H1 (cell line): ENCODE measurements at regions not wholly inside any gene's neighbourhood (a gene's known extent, or its start where the extent isn't known, plus 50 kb on each side); places are given as distances from the start of the nearest gene placed in this dataset.

ENCODE experiments used
- ATF2 ChIP-seq: IDR thresholded peaks from 2 replicates; pipeline ENCODE4 v1.6.1; 2012; ENCODE audit warnings: low read length, inconsistent platforms
- HDAC6 ChIP-seq: IDR thresholded peaks from one replicate; pipeline ENCODE4 v1.7.1; 2012; ENCODE audit warnings: low read depth, mild to moderate bottlenecking, inconsistent platforms, low read length, moderate library complexity
- RNF2 ChIP-seq: fragments of 200-900, 300-1000 bp; sonication (generic); IDR thresholded peaks from 2 replicates; pipeline ENCODE4 v1.7.1; 2016; ENCODE audit warnings: borderline replicate concordance, low read depth, mild to moderate bottlenecking, antibody characterized with exemption, low read length; ENCODE audit not compliant: poor library complexity, severe bottlenecking; ENCODE audit errors: missing control alignments
- TF ChIP-seq, protein P1 (sequence below): fragments of 300-600 bp; sonication (generic); IDR thresholded peaks from 2 replicates; pipeline ENCODE4 v1.7.1; 2012; ENCODE audit warnings: low read length, moderate library complexity, mild to moderate bottlenecking, inconsistent platforms; ENCODE audit not compliant: insufficient replicate concordance

DNA sequence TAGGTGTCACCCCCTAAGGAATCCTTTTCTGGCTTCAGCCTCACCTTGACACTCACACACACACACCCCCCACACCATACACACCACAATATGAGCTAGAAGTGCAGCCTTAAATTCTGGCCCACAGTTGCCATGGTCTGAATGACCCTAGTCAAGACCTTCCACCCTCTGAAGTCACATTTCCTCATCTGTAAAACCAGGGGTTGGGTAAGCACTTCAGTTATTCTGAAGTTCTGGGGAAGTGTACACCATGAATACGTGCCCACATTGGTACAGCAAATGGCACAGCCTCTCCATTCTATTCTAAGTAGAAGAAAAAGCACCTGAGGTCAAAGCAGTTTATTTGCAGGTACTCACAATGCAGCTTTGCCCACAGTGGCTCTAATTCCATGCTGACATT, 372.8 kb upstream of the KLF4 start (continued):
- TF ChIP-seq ATF2 (no peak), RNF2 (no peak), HDAC6 (no peak)
- TF ChIP-seq, protein P1, sequence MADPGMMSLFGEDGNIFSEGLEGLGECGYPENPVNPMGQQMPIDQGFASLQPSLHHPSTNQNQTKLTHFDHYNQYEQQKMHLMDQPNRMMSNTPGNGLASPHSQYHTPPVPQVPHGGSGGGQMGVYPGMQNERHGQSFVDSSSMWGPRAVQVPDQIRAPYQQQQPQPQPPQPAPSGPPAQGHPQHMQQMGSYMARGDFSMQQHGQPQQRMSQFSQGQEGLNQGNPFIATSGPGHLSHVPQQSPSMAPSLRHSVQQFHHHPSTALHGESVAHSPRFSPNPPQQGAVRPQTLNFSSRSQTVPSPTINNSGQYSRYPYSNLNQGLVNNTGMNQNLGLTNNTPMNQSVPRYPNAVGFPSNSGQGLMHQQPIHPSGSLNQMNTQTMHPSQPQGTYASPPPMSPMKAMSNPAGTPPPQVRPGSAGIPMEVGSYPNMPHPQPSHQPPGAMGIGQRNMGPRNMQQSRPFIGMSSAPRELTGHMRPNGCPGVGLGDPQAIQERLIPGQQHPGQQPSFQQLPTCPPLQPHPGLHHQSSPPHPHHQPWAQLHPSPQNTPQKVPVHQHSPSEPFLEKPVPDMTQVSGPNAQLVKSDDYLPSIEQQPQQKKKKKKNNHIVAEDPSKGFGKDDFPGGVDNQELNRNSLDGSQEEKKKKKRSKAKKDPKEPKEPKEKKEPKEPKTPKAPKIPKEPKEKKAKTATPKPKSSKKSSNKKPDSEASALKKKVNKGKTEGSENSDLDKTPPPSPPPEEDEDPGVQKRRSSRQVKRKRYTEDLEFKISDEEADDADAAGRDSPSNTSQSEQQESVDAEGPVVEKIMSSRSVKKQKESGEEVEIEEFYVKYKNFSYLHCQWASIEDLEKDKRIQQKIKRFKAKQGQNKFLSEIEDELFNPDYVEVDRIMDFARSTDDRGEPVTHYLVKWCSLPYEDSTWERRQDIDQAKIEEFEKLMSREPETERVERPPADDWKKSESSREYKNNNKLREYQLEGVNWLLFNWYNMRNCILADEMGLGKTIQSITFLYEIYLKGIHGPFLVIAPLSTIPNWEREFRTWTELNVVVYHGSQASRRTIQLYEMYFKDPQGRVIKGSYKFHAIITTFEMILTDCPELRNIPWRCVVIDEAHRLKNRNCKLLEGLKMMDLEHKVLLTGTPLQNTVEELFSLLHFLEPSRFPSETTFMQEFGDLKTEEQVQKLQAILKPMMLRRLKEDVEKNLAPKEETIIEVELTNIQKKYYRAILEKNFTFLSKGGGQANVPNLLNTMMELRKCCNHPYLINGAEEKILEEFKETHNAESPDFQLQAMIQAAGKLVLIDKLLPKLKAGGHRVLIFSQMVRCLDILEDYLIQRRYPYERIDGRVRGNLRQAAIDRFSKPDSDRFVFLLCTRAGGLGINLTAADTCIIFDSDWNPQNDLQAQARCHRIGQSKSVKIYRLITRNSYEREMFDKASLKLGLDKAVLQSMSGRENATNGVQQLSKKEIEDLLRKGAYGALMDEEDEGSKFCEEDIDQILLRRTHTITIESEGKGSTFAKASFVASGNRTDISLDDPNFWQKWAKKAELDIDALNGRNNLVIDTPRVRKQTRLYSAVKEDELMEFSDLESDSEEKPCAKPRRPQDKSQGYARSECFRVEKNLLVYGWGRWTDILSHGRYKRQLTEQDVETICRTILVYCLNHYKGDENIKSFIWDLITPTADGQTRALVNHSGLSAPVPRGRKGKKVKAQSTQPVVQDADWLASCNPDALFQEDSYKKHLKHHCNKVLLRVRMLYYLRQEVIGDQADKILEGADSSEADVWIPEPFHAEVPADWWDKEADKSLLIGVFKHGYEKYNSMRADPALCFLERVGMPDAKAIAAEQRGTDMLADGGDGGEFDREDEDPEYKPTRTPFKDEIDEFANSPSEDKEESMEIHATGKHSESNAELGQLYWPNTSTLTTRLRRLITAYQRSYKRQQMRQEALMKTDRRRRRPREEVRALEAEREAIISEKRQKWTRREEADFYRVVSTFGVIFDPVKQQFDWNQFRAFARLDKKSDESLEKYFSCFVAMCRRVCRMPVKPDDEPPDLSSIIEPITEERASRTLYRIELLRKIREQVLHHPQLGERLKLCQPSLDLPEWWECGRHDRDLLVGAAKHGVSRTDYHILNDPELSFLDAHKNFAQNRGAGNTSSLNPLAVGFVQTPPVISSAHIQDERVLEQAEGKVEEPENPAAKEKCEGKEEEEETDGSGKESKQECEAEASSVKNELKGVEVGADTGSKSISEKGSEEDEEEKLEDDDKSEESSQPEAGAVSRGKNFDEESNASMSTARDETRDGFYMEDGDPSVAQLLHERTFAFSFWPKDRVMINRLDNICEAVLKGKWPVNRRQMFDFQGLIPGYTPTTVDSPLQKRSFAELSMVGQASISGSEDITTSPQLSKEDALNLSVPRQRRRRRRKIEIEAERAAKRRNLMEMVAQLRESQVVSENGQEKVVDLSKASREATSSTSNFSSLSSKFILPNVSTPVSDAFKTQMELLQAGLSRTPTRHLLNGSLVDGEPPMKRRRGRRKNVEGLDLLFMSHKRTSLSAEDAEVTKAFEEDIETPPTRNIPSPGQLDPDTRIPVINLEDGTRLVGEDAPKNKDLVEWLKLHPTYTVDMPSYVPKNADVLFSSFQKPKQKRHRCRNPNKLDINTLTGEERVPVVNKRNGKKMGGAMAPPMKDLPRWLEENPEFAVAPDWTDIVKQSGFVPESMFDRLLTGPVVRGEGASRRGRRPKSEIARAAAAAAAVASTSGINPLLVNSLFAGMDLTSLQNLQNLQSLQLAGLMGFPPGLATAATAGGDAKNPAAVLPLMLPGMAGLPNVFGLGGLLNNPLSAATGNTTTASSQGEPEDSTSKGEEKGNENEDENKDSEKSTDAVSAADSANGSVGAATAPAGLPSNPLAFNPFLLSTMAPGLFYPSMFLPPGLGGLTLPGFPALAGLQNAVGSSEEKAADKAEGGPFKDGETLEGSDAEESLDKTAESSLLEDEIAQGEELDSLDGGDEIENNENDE, result no peak
